OCI-LY1 (cell line): ENCODE measurements at regions not wholly inside any gene's neighbourhood (a gene's known extent, or its start where the extent isn't known, plus 50 kb on each side); places are given as distances from the start of the nearest gene placed in this dataset.
"Not testable (repeated sequence)": the region's sequence is repeated elsewhere in the genome, so short reads cannot be mapped to it uniquely, and the experiment has no call there.

Experiments
- H2AFZ ChIP-seq: fragments of 200-600 bp; sonication (generic), shearing (Covaris generic); 2 replicates; pipeline ENCODE4 v1.6.0; 2014; ENCODE audit warnings: antibody characterized with exemption, mild to moderate bottlenecking, low read length
- H3F3A ChIP-seq: fragments of 200-600 bp; sonication (generic), shearing (Covaris generic); 2 replicates; pipeline ENCODE4 v1.6.0; 2014; ENCODE audit warnings: mild to moderate bottlenecking, antibody characterized with exemption, low read length, moderate library complexity; ENCODE audit not compliant: insufficient read depth
- H3K27ac ChIP-seq: fragments of 200-600 bp; sonication (generic); 2 replicates; pipeline ENCODE4 v1.5.1; 2014; ENCODE audit warnings: low read length, mixed run types, mild to moderate bottlenecking, low read depth; ENCODE audit not compliant: poor library complexity, severe bottlenecking
- H3K27me3 ChIP-seq: fragments of 200-600 bp; sonication (generic); 2 replicates; pipeline ENCODE4 v1.6.0; 2014; ENCODE audit warnings: antibody characterized with exemption, mild to moderate bottlenecking, low read length, moderate library complexity; ENCODE audit not compliant: insufficient read depth
- H3K36me3 ChIP-seq: fragments of 200-600 bp; sonication (generic); 2 replicates; pipeline ENCODE4 v1.6.1; 2014; ENCODE audit warnings: mild to moderate bottlenecking, antibody characterized with exemption, low read length, moderate library complexity, mixed read lengths; ENCODE audit not compliant: insufficient read depth
- H3K4me1 ChIP-seq: fragments of 200-600 bp; sonication (generic); 2 replicates; pipeline ENCODE4 v1.5.1; 2014; ENCODE audit warnings: mild to moderate bottlenecking, low read length, moderate library complexity; ENCODE audit not compliant: insufficient read depth, severe bottlenecking
- H3K4me2 ChIP-seq: fragments of 200-600 bp; sonication (generic), shearing (Covaris generic); 2 replicates; pipeline ENCODE4 v1.6.1; 2014; ENCODE audit warnings: low read length
- H3K4me3 ChIP-seq: fragments of 200-600 bp; sonication (generic); 2 replicates; pipeline ENCODE4 v1.5.1; 2014; ENCODE audit warnings: low read length, low read depth, mild to moderate bottlenecking, mixed read lengths; ENCODE audit not compliant: poor library complexity, severe bottlenecking
- H3K79me2 ChIP-seq: fragments of 200-600 bp; shearing (Covaris generic); 2 replicates; pipeline ENCODE4 v1.6.1; 2016; ENCODE audit warnings: mixed run types, low read length, mixed read lengths; ENCODE audit not compliant: insufficient read depth
- H3K9ac ChIP-seq: fragments of 200-600 bp; sonication (generic), shearing (Covaris generic); 2 replicates; pipeline ENCODE4 v1.6.1; 2014; ENCODE audit warnings: mild to moderate bottlenecking, low read length, mixed read lengths
- H3K9me2 ChIP-seq: fragments of 200-600 bp; sonication (generic), shearing (Covaris generic); 2 replicates; pipeline ENCODE4 v1.6.1; 2014; ENCODE audit warnings: low read depth, mild to moderate bottlenecking, low read length, mixed read lengths
- H3K9me3 ChIP-seq: fragments of 200-600 bp; shearing (Covaris generic); 2 replicates; pipeline ENCODE4 v1.6.1; 2014; ENCODE audit warnings: low read length, mixed read lengths
- H4K20me1 ChIP-seq: fragments of 200-600 bp; sonication (generic), shearing (Covaris generic); 2 replicates; pipeline ENCODE4 v1.6.0; 2016; ENCODE audit warnings: mild to moderate bottlenecking, low read length; ENCODE audit not compliant: insufficient read depth
- CTCF ChIP-seq: fragments of 200-600 bp; sonication (generic), shearing (Covaris generic); IDR thresholded peaks from 2 replicates; pipeline ENCODE4 v1.5.1; 2017; ENCODE audit warnings: mild to moderate bottlenecking, antibody characterized with exemption, low read length, moderate library complexity, mixed read lengths
- EZH2 ChIP-seq: fragments of 200-600 bp; sonication (generic), shearing (Covaris generic); IDR thresholded peaks from 2 replicates; pipeline ENCODE4 v1.8.0; 2017; ENCODE audit warnings: borderline replicate concordance, mixed run types, mild to moderate bottlenecking, antibody characterized with exemption, low read length, moderate library complexity, mixed read lengths

DNA sequence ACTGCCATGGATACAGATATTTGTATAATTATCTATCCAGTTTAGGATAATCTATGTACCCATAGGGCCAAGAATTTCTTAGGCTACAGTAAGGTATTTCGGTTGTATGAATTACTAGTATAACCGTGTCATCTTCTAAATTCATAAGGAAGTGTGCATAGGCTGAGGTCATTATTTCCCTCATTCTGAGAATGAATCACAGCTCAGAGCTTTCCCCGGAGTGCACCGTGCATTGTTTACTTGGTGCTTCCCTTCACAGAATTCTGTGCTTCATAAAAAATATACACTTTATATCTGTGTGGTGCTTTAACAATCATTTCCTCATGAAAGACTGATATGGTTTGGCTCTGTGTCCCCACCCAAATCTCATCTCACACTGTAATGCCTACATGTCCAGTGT lies 514.1 kb downstream of the ETNK1 start:
- H3K79me2 ChIP-seq = no peaks in the 10 kb centered on the region

DNA sequence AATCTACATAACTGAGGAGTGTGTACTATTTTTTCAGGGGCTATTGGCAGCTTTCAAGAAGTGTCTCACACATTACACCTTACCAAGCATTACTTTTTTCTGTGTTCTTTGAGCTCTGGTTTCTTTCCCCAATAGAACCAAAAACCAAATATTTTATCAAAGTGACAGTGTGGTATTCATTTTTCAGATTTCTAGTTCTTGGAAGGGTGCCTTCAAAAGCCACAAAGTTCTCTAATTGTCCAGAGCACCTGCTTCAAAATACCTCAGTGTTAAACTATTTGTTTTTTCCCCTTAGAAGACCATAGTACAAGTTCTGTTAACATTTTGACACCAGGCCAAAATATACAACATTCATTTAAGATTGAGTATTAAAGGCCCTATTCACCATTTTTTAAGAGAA lies 515.7 kb downstream of the ETNK1 start:
- no peak overlapping the region for H3K4me3 ChIP-seq
- H3K9me2 ChIP-seq = no peaks in the 10 kb centered on the region
- no peaks in the 10 kb centered on the region for H3K4me1 ChIP-seq
- H3K9ac ChIP-seq = no peak overlapping the region
- H3K79me2 ChIP-seq = no peaks in the 10 kb centered on the region
- no peaks in the 10 kb centered on the region for H4K20me1 ChIP-seq
- H3K36me3 ChIP-seq = no peaks in the 10 kb centered on the region
- no peaks in the 10 kb centered on the region for H3K27me3 ChIP-seq
- H2AFZ ChIP-seq = no peak overlapping the region
- TF ChIP-seq EZH2 = no peak
- TF ChIP-seq CTCF = no peak
- H3K4me2 ChIP-seq = no peak overlapping the region
- H3K27ac ChIP-seq = no peak overlapping the region
- no peaks in the 10 kb centered on the region for H3F3A ChIP-seq
- H3K9me3 ChIP-seq = no peaks in the 10 kb centered on the region

More for the DNA sequence above, 514.1 kb downstream of the ETNK1 start:
- Histone ChIP-seq H3K9ac (no peak overlapping the region), H3K9me2 (no peaks in the 10 kb centered on the region), H3F3A (no peaks in the 10 kb centered on the region), H2AFZ (no peak overlapping the region), H3K36me3 (no peaks in the 10 kb centered on the region), H3K27me3 (no peaks in the 10 kb centered on the region), H3K4me1 (no peaks in the 10 kb centered on the region), H3K4me3 (no peak overlapping the region), H4K20me1 (no peaks in the 10 kb centered on the region), H3K4me2 (no peak overlapping the region), H3K27ac (no peak overlapping the region), H3K9me3 (no peaks in the 10 kb centered on the region)
- TF ChIP-seq CTCF = no peak
- no peak for TF ChIP-seq EZH2

DNA sequence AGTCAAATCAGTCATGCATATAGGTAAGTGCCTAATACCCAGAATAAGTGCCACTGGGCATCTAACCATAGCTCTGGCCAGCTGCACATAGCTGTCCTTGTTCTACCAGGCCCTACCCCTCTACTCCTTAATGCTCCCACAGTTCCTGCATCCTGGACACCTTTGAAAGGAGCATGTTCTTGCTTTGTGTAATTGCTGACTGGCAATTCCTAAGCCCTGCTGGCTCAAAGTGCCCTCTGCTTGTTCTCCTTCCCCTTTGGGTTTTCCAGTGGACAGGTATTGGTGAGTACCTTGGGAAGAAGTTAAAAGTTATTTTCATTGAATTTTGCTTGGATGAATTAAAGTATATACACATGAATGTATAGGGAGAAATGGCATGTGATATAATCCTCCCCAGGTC lies 516.4 kb downstream of the ETNK1 start:
- Histone ChIP-seq H3K9me3 (no peaks in the 10 kb centered on the region), H3K9ac (no peak overlapping the region), H2AFZ (no peak overlapping the region), H3K27me3 (no peaks in the 10 kb centered on the region), H3K4me3 (no peak overlapping the region), H3K4me1 (no peaks in the 10 kb centered on the region), H3K27ac (no peak overlapping the region), H3K79me2 (no peaks in the 10 kb centered on the region), H4K20me1 (no peaks in the 10 kb centered on the region), H3F3A (no peaks in the 10 kb centered on the region), H3K9me2 (no peaks in the 10 kb centered on the region), H3K36me3 (no peaks in the 10 kb centered on the region), H3K4me2 (no peak overlapping the region)
- TF ChIP-seq EZH2 (no peak), CTCF (no peak)

GRCh38 chr12:23146070-23146469 lies 521.1 kb downstream of the ETNK1 start:
- H3K9ac ChIP-seq, H2AFZ ChIP-seq, H3K27ac ChIP-seq, H4K20me1 ChIP-seq, H3K79me2 ChIP-seq, H3K9me3 ChIP-seq, H3K4me1 ChIP-seq, H3F3A ChIP-seq, H3K27me3 ChIP-seq, H3K36me3 ChIP-seq, H3K4me2 ChIP-seq, H3K9me2 ChIP-seq, H3K4me3 ChIP-seq: not testable (repeated sequence)
